Activated CD8-positive, alpha-beta T cell treated with anti-CD3 and anti-CD28 coated beads for 36 hours (primary cell): ENCODE measurements at regions not wholly inside any gene's neighbourhood (a gene's known extent, or its start where the extent isn't known, plus 50 kb on each side); places are given as distances from the start of the nearest gene placed in this dataset.

Experiments
- ATAC-seq: fragments of 200-7000 bp; cut with Tn5 transposase; one replicate; pipeline ENCODE4 v1.10.0; 2021; ENCODE audit warnings: mild to moderate bottlenecking, moderate library complexity
- CTCF ChIA-PET: fragments of 350-600 bp; sonication (Branson Sonifier 250); formaldehyde crosslinking; loops from one replicate; lab custom pipeline; 2021; ENCODE audit warnings: antibody characterized with exemption; lab: Charles Lee
- POLR2A ChIA-PET: fragments of 350-600 bp; sonication (Branson Sonifier 250); formaldehyde crosslinking; loops from one replicate; lab custom pipeline; 2021; ENCODE audit warnings: antibody characterized with exemption; lab: Charles Lee
- DNase-seq: peaks from one replicate; pipeline ENCODE4 v3.0.0-alpha.2; 2020
- H3K27ac Mint-ChIP-seq: one replicate; pipeline ENCODE4 v1.8.0; 2021; ENCODE audit warnings: mild to moderate bottlenecking, mixed read lengths
- H3K27me3 Mint-ChIP-seq: one replicate; pipeline ENCODE4 v1.8.0; 2021; ENCODE audit warnings: mixed read lengths
- H3K36me3 Mint-ChIP-seq: one replicate; pipeline ENCODE4 v1.8.0; 2021; ENCODE audit warnings: low read depth, mixed read lengths
- H3K4me1 Mint-ChIP-seq: one replicate; pipeline ENCODE4 v1.8.0; 2021; ENCODE audit warnings: low read depth, mixed read lengths
- H3K4me3 Mint-ChIP-seq: one replicate; pipeline ENCODE4 v1.8.0; 2021; ENCODE audit warnings: mild to moderate bottlenecking, moderate library complexity, mixed read lengths
- H3K9me3 Mint-ChIP-seq: one replicate; pipeline ENCODE4 v1.8.0; 2021; ENCODE audit warnings: mixed read lengths
- CTCF ChIP-seq: fragments of 200-600 bp; IDR thresholded peaks from one replicate; pipeline ENCODE4 v1.8.0; 2022; ENCODE audit warnings: antibody characterized with exemption, mild to moderate bottlenecking
- intact Hi-C: fragments of 100-400 bp; cut with micrococcal nuclease; formaldehyde crosslinking; loops from one replicate; pipeline ENCODE4 v1.10.0; 2022

- ChIA-PET CTCF (no interaction called here), POLR2A (no interaction called here)
- DNase-seq (no peak), ATAC-seq (no peak)
- no peaks in the 10 kb centered on the region for H3K36me3 Mint-ChIP-seq
- H3K27me3 Mint-ChIP-seq: no peaks in the 10 kb centered on the region
- no peak overlapping the region for H3K27ac Mint-ChIP-seq
- H3K4me1 Mint-ChIP-seq: no peaks in the 10 kb centered on the region
- no peak for TF ChIP-seq CTCF
- no peak overlapping the region for H3K4me3 Mint-ChIP-seq
- intact Hi-C loops: no loop called here
- H3K9me3 Mint-ChIP-seq: peaks cover 11% of the 10 kb centered on the region
Observed at GRCh38 chr1:106439475-106439874, 617.0 kb upstream of the PRMT6 start.

GRCh38 chr1:106447466-106447865, 609.0 kb upstream of the PRMT6 start:
- TF ChIP-seq CTCF: no peak
- Mint-ChIP-seq H3K36me3 (no peaks in the 10 kb centered on the region), H3K4me3 (no peak overlapping the region), H3K27ac (no peak overlapping the region), H3K9me3 (peaks cover 15% of the 10 kb centered on the region), H3K27me3 (no peaks in the 10 kb centered on the region), H3K4me1 (no peaks in the 10 kb centered on the region)
- ATAC-seq (no peak), DNase-seq (no peak)
- ChIA-PET CTCF (no interaction called here), POLR2A (no interaction called here)
- intact Hi-C loops: no loop called here

- TF ChIP-seq CTCF: no peak
- ChIA-PET CTCF (no interaction called here), POLR2A (no interaction called here)
- no peak overlapping the region for H3K4me3 Mint-ChIP-seq
- H3K9me3 Mint-ChIP-seq: peaks cover 8% of the 10 kb centered on the region
- no peaks in the 10 kb centered on the region for H3K4me1 Mint-ChIP-seq
- DNase-seq (no peak), ATAC-seq (no peak)
- no peak overlapping the region for H3K27ac Mint-ChIP-seq
- H3K36me3 Mint-ChIP-seq: no peaks in the 10 kb centered on the region
- H3K27me3 Mint-ChIP-seq: no peaks in the 10 kb centered on the region
- intact Hi-C loops: no loop called here
Observed at GRCh38 chr1:106456832-106457231, 599.6 kb upstream of the PRMT6 start.

GRCh38 chr1:106457368-106457767, 599.1 kb upstream of the PRMT6 start:
- ATAC-seq (no peak), DNase-seq (no peak)
- no peaks in the 10 kb centered on the region for H3K36me3 Mint-ChIP-seq
- no peaks in the 10 kb centered on the region for H3K4me1 Mint-ChIP-seq
- no peak overlapping the region for H3K4me3 Mint-ChIP-seq
- no peak for TF ChIP-seq CTCF
- intact Hi-C loops: no loop called here
- H3K27ac Mint-ChIP-seq: no peak overlapping the region
- no peaks in the 10 kb centered on the region for H3K27me3 Mint-ChIP-seq
- ChIA-PET CTCF (no interaction called here), POLR2A (no interaction called here)
- peaks cover 3% of the 10 kb centered on the region for H3K9me3 Mint-ChIP-seq

- ATAC-seq (no peak), DNase-seq (no peak)
- CTCF ChIA-PET: interaction anchor here (1.1 kb wide), 1 partner anchor 22 kb away, joined by 3 read pairs; no protein-coding TSS in a partner anchor
- Mint-ChIP-seq H3K4me1 (no peaks in the 10 kb centered on the region), H3K36me3 (no peaks in the 10 kb centered on the region), H3K9me3 (peaks cover 3% of the 10 kb centered on the region), H3K27me3 (no peaks in the 10 kb centered on the region), H3K4me3 (no peak overlapping the region), H3K27ac (no peak overlapping the region)
- POLR2A ChIA-PET: no interaction called here
- intact Hi-C loops: no loop called here
- no peak for TF ChIP-seq CTCF
Observed at GRCh38 chr1:106458866-106459265, 597.6 kb upstream of the PRMT6 start.
